Body of pancreas (tissue), 4 donors: ENCODE measurements at regions not wholly inside any gene's neighbourhood (a gene's known extent, or its start where the extent isn't known, plus 50 kb on each side); places are given as distances from the start of the nearest gene placed in this dataset.

ENCODE experiments used
- POLR2A ChIP-seq, 3 donors: fragments of 450-650 bp; IDR thresholded peaks; one replicate each; pipeline ENCODE4 v1.6.1; 2016; ENCODE audit warnings: antibody characterized with exemption in 3 of 3, mild to moderate bottlenecking in 2 of 3
- TF ChIP-seq, protein P1 (sequence below), 7 experiments: fragments of 450-650 bp in 4 of 7; fragments of 200-600 bp in 3 of 7; sonication (generic) in 3 of 7; IDR thresholded peaks; one replicate each; pipeline ENCODE4 v1.5.1; 2016 to 2019; ENCODE audit warnings: antibody characterized with exemption in 7 of 7

DNA sequence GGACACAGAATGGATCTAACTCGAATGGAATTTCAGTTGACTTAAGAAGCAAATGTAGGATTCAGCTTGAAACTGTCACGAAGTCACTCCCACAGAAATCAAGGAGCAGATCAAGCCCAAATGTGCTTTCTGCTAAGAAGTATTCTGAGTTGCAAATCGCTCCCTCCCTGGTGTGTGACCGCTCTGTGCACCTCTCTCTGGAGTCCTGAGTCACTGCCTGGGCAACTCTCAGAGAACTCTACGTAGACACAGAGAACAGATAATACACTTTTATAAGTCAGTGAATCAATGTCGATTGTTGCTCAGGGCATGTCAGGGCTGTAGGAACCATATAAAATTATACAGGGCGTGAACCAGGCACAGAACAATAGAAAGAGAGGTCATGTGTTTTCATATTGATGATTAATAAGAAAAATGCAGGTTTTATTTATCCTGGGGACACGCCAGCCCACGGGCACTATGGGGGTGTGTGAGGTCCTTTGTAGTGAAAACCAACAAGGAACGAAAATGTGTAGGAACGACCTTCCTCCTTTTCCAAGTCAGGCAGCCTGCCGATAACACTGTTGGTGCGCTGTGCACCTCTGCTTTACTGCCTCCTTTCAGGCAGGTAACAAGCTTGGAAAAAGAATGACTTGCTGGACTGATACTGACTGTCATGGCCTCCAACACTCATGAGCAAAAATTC, 248.1 kb upstream of the FOXQ1 start:
- TF ChIP-seq, protein P1, sequence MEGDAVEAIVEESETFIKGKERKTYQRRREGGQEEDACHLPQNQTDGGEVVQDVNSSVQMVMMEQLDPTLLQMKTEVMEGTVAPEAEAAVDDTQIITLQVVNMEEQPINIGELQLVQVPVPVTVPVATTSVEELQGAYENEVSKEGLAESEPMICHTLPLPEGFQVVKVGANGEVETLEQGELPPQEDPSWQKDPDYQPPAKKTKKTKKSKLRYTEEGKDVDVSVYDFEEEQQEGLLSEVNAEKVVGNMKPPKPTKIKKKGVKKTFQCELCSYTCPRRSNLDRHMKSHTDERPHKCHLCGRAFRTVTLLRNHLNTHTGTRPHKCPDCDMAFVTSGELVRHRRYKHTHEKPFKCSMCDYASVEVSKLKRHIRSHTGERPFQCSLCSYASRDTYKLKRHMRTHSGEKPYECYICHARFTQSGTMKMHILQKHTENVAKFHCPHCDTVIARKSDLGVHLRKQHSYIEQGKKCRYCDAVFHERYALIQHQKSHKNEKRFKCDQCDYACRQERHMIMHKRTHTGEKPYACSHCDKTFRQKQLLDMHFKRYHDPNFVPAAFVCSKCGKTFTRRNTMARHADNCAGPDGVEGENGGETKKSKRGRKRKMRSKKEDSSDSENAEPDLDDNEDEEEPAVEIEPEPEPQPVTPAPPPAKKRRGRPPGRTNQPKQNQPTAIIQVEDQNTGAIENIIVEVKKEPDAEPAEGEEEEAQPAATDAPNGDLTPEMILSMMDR (IDR thresholded peaks at IDR 0.05): no peak
- TF ChIP-seq POLR2A (IDR thresholded peaks at IDR 0.05): no peak
